T-helper 17 cell (primary cell): ENCODE measurements at regions not wholly inside any gene's neighbourhood (a gene's known extent, or its start where the extent isn't known, plus 50 kb on each side); places are given as distances from the start of the nearest gene placed in this dataset.

Source experiments
- ATAC-seq: fragments of 150-1000 bp; cut with Tn5 transposase; 2 replicates; pipeline ENCODE4 v1.10.0; 2021; ENCODE audit warnings: mild to moderate bottlenecking, moderate library complexity
- DNase-seq, 3 donors: peaks; one replicate each; pipeline versions ENCODE4 v3.0.0 to v3.0.0-alpha.2; 2020 to 2021
- H3K9me3 ChIP-seq: one replicate; pipeline ENCODE4 v1.7.0; 2013; ENCODE audit warnings: low read length, mild to moderate bottlenecking; ENCODE audit not compliant: control insufficient read depth, poor library complexity, severe bottlenecking
- H3K27ac Mint-ChIP-seq: one replicate; pipeline ENCODE4 v1.8.0; 2022; ENCODE audit warnings: mild to moderate bottlenecking, moderate library complexity, mixed read lengths
- H3K27me3 Mint-ChIP-seq: one replicate; pipeline ENCODE4 v1.8.0; 2022; ENCODE audit warnings: mixed read lengths
- H3K36me3 Mint-ChIP-seq: one replicate; pipeline ENCODE4 v1.8.0; 2022; ENCODE audit warnings: low read depth, mixed read lengths
- H3K4me1 Mint-ChIP-seq: one replicate; pipeline ENCODE4 v1.8.0; 2022; ENCODE audit warnings: mild to moderate bottlenecking, mixed read lengths
- H3K4me3 Mint-ChIP-seq: one replicate; pipeline ENCODE4 v1.8.0; 2022; ENCODE audit warnings: mild to moderate bottlenecking, moderate library complexity, mixed read lengths

- Mint-ChIP-seq H3K4me3 (no peak overlapping the region), H3K36me3 (no peaks in the 10 kb centered on the region), H3K27ac (no peak overlapping the region), H3K4me1 (peaks cover 3% of the 10 kb centered on the region), H3K27me3 (peaks cover 21% of the 10 kb centered on the region)
- ATAC-seq (no peak), DNase-seq (no peak)
- no peaks in the 10 kb centered on the region for H3K9me3 ChIP-seq
Measured at GRCh38 chr1:34640654-34641401, 114.0 kb upstream of the GJB5 start.

- Mint-ChIP-seq H3K27me3 (peaks cover 28% of the 10 kb centered on the region), H3K36me3 (no peaks in the 10 kb centered on the region), H3K4me3 (no peak overlapping the region), H3K4me1 (peaks cover 3% of the 10 kb centered on the region), H3K27ac (no peak overlapping the region)
- no peak for DNase-seq
- ATAC-seq: no peak
- no peaks in the 10 kb centered on the region for H3K9me3 ChIP-seq
Measured at GRCh38 chr1:34642679-34643078, 112.2 kb upstream of the GJB5 start.

- no peaks in the 10 kb centered on the region for H3K9me3 ChIP-seq
- no peak for ATAC-seq
- Mint-ChIP-seq H3K4me1 (peaks cover 3% of the 10 kb centered on the region), H3K27me3 (peaks cover 45% of the 10 kb centered on the region), H3K36me3 (no peaks in the 10 kb centered on the region), H3K4me3 (no peak overlapping the region), H3K27ac (no peak overlapping the region)
- DNase-seq: no peak
Measured at GRCh38 chr1:34645109-34645688, 109.6 kb upstream of the GJB5 start.

- Mint-ChIP-seq H3K36me3 (no peaks in the 10 kb centered on the region), H3K27me3 (peaks cover 46% of the 10 kb centered on the region), H3K27ac (no peak overlapping the region), H3K4me3 (no peak overlapping the region), H3K4me1 (no peaks in the 10 kb centered on the region)
- no peak for DNase-seq
- no peak for ATAC-seq
- no peaks in the 10 kb centered on the region for H3K9me3 ChIP-seq
Measured at GRCh38 chr1:34645919-34646318, 108.9 kb upstream of the GJB5 start.

- peaks cover 2% of the 10 kb centered on the region for H3K36me3 Mint-ChIP-seq
- no peaks in the 10 kb centered on the region for H3K4me1 Mint-ChIP-seq
- DNase-seq: no peak
- no peak overlapping the region for H3K27ac Mint-ChIP-seq
- H3K27me3 Mint-ChIP-seq: peaks cover 63% of the 10 kb centered on the region
- H3K4me3 Mint-ChIP-seq: no peak overlapping the region
- H3K9me3 ChIP-seq: no peaks in the 10 kb centered on the region
- ATAC-seq: no peak
Measured at GRCh38 chr1:34648501-34648900, 106.3 kb upstream of the GJB5 start.

- Mint-ChIP-seq H3K36me3 (peaks cover 2% of the 10 kb centered on the region), H3K4me3 (no peak overlapping the region), H3K4me1 (no peaks in the 10 kb centered on the region), H3K27ac (no peak overlapping the region), H3K27me3 (peaks cover 71% of the 10 kb centered on the region)
- DNase-seq (no peak), ATAC-seq (no peak)
- no peaks in the 10 kb centered on the region for H3K9me3 ChIP-seq
Measured at GRCh38 chr1:34650090-34650489, 104.8 kb upstream of the GJB5 start.

GRCh38 chr1:34650800-34651199, 104.0 kb upstream of the GJB5 start:
- no peak overlapping the region for H3K27ac Mint-ChIP-seq
- peaks cover 73% of the 10 kb centered on the region for H3K27me3 Mint-ChIP-seq
- peaks cover 2% of the 10 kb centered on the region for H3K36me3 Mint-ChIP-seq
- DNase-seq (no peak), ATAC-seq (no peak)
- H3K4me3 Mint-ChIP-seq: no peak overlapping the region
- no peaks in the 10 kb centered on the region for H3K9me3 ChIP-seq
- no peaks in the 10 kb centered on the region for H3K4me1 Mint-ChIP-seq

- no peak for DNase-seq
- H3K9me3 ChIP-seq: no peaks in the 10 kb centered on the region
- Mint-ChIP-seq H3K36me3 (peaks cover 2% of the 10 kb centered on the region), H3K4me3 (no peak overlapping the region), H3K27me3 (peaks cover 72% of the 10 kb centered on the region), H3K4me1 (no peaks in the 10 kb centered on the region), H3K27ac (no peak overlapping the region)
- no peak for ATAC-seq
Measured at GRCh38 chr1:34653110-34653509, 101.7 kb upstream of the GJB5 start.

GRCh38 chr1:34655206-34655874, 99.5 kb upstream of the GJB5 start:
- DNase-seq: no peak
- Mint-ChIP-seq H3K36me3 (peaks cover 2% of the 10 kb centered on the region), H3K27ac (no peak overlapping the region), H3K4me3 (no peak overlapping the region), H3K4me1 (no peaks in the 10 kb centered on the region), H3K27me3 (peaks cover 60% of the 10 kb centered on the region)
- ATAC-seq: no peak
- H3K9me3 ChIP-seq: no peaks in the 10 kb centered on the region

GRCh38 chr1:34655875-34656240, 99.0 kb upstream of the GJB5 start:
- H3K27me3 Mint-ChIP-seq: peaks cover 60% of the 10 kb centered on the region
- no peak overlapping the region for H3K27ac Mint-ChIP-seq
- no peak overlapping the region for H3K4me3 Mint-ChIP-seq
- H3K36me3 Mint-ChIP-seq: peaks cover 2% of the 10 kb centered on the region
- ATAC-seq (no peak), DNase-seq (no peak)
- H3K9me3 ChIP-seq: no peaks in the 10 kb centered on the region
- H3K4me1 Mint-ChIP-seq: no peaks in the 10 kb centered on the region

GRCh38 chr1:34656299-34656698, 98.5 kb upstream of the GJB5 start:
- H3K27me3 Mint-ChIP-seq: peaks cover 62% of the 10 kb centered on the region
- no peak overlapping the region for H3K4me3 Mint-ChIP-seq
- H3K4me1 Mint-ChIP-seq: no peaks in the 10 kb centered on the region
- DNase-seq (no peak), ATAC-seq (no peak)
- H3K36me3 Mint-ChIP-seq: peaks cover 2% of the 10 kb centered on the region
- no peaks in the 10 kb centered on the region for H3K9me3 ChIP-seq
- no peak overlapping the region for H3K27ac Mint-ChIP-seq

GRCh38 chr1:34656731-34657130, 98.1 kb upstream of the GJB5 start:
- no peaks in the 10 kb centered on the region for H3K9me3 ChIP-seq
- no peak overlapping the region for H3K4me3 Mint-ChIP-seq
- DNase-seq (no peak), ATAC-seq (no peak)
- H3K27ac Mint-ChIP-seq: no peak overlapping the region
- H3K27me3 Mint-ChIP-seq: peaks cover 66% of the 10 kb centered on the region
- H3K36me3 Mint-ChIP-seq: peaks cover 2% of the 10 kb centered on the region
- H3K4me1 Mint-ChIP-seq: no peaks in the 10 kb centered on the region

- no peaks in the 10 kb centered on the region for H3K4me1 Mint-ChIP-seq
- no peak for ATAC-seq
Measured at GRCh38 chr1:34657266-34657665, 97.6 kb upstream of the GJB5 start.

GRCh38 chr1:34657849-34658248, 97.0 kb upstream of the GJB5 start:
- no peak overlapping the region for H3K4me3 Mint-ChIP-seq
- DNase-seq (no peak), ATAC-seq (no peak)
- no peak overlapping the region for H3K27ac Mint-ChIP-seq
- peaks cover 63% of the 10 kb centered on the region for H3K27me3 Mint-ChIP-seq
- H3K9me3 ChIP-seq: no peaks in the 10 kb centered on the region
- H3K4me1 Mint-ChIP-seq: no peaks in the 10 kb centered on the region
- peaks cover 2% of the 10 kb centered on the region for H3K36me3 Mint-ChIP-seq

More at GRCh38 chr1:34657266-34657665, 97.6 kb upstream of the GJB5 start:
- H3K9me3 ChIP-seq: no peaks in the 10 kb centered on the region
- DNase-seq: no peak
- Mint-ChIP-seq H3K27me3 (peaks cover 66% of the 10 kb centered on the region), H3K27ac (no peak overlapping the region), H3K36me3 (peaks cover 2% of the 10 kb centered on the region), H3K4me3 (no peak overlapping the region)
